OCI-LY3 (cell line): ENCODE measurements at regions not wholly inside any gene's neighbourhood (a gene's known extent, or its start where the extent isn't known, plus 50 kb on each side); places are given as distances from the start of the nearest gene placed in this dataset.

ENCODE experiments used
- H2AFZ ChIP-seq: fragments of 200-600, 300-600 bp; shearing (Covaris generic); 2 replicates; pipeline ENCODE4 v1.6.0; 2014; ENCODE audit warnings: antibody characterized with exemption, low read depth, low read length
- H3K27ac ChIP-seq: fragments of 200-600, 300-600 bp; sonication (generic); 2 replicates; pipeline ENCODE4 v1.5.1; 2014; ENCODE audit warnings: mild to moderate bottlenecking, low read length, moderate library complexity, mixed read lengths
- H3K27me3 ChIP-seq: fragments of 200-600, 300-600 bp; sonication (generic); 2 replicates; pipeline ENCODE4 v1.6.1; 2014; ENCODE audit warnings: low read depth, low read length, mixed read lengths
- H3K36me3 ChIP-seq: fragments of 200-600, 300-600 bp; sonication (generic); replicated peaks from 2 replicates; pipeline ENCODE3; 2014; ENCODE audit warnings: low read depth, low read length, mixed read lengths
- H3K4me1 ChIP-seq: fragments of 300-600, 200-600 bp; sonication (generic); 2 replicates; pipeline ENCODE4 v1.6.1; 2014; ENCODE audit warnings: low read length, mixed read lengths
- H3K4me2 ChIP-seq: fragments of 200-600, 300-600 bp; sonication (generic); 2 replicates; pipeline ENCODE4 v1.6.1; 2014; ENCODE audit warnings: low read length, mixed read lengths
- H3K4me3 ChIP-seq: fragments of 300-600, 200-600 bp; sonication (generic); 2 replicates; pipeline ENCODE4 v1.5.1; 2014; ENCODE audit warnings: antibody characterized with exemption, mild to moderate bottlenecking, low read length, moderate library complexity
- H3K79me2 ChIP-seq: fragments of 300-600, 200-600 bp; shearing (Covaris generic); 2 replicates; pipeline ENCODE4 v1.6.1; 2014; ENCODE audit warnings: mild to moderate bottlenecking, low read length, mixed read lengths
- H3K9ac ChIP-seq: fragments of 300-600, 200-600 bp; shearing (Covaris generic); 2 replicates; pipeline ENCODE4 v1.6.0; 2014; ENCODE audit warnings: mild to moderate bottlenecking, low read length, moderate library complexity
- H3K9me3 ChIP-seq: fragments of 200-600, 300-600 bp; shearing (Covaris generic); 2 replicates; pipeline ENCODE4 v1.6.1; 2014; ENCODE audit warnings: low read length, mixed read lengths; ENCODE audit not compliant: insufficient read depth
- H4K20me1 ChIP-seq: fragments of 200-600, 300-600 bp; sonication (generic); 2 replicates; pipeline ENCODE4 v1.6.1; 2016; ENCODE audit warnings: low read length, mixed read lengths; ENCODE audit not compliant: insufficient read depth
- EZH2phosphoT487 ChIP-seq: fragments of 200-600 bp; shearing (Covaris generic); IDR thresholded peaks from 2 replicates; pipeline ENCODE4 v1.6.1; 2018; ENCODE audit warnings: antibody characterized with exemption, mixed run types, low read depth
- TF ChIP-seq, protein P1 (sequence below): fragments of 200-600, 300-600 bp; sonication (generic); IDR thresholded peaks from 2 replicates; pipeline ENCODE4 v1.5.1; 2014; ENCODE audit warnings: antibody characterized with exemption, low read length, low read depth

- TF ChIP-seq, protein P1, sequence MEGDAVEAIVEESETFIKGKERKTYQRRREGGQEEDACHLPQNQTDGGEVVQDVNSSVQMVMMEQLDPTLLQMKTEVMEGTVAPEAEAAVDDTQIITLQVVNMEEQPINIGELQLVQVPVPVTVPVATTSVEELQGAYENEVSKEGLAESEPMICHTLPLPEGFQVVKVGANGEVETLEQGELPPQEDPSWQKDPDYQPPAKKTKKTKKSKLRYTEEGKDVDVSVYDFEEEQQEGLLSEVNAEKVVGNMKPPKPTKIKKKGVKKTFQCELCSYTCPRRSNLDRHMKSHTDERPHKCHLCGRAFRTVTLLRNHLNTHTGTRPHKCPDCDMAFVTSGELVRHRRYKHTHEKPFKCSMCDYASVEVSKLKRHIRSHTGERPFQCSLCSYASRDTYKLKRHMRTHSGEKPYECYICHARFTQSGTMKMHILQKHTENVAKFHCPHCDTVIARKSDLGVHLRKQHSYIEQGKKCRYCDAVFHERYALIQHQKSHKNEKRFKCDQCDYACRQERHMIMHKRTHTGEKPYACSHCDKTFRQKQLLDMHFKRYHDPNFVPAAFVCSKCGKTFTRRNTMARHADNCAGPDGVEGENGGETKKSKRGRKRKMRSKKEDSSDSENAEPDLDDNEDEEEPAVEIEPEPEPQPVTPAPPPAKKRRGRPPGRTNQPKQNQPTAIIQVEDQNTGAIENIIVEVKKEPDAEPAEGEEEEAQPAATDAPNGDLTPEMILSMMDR: no peak
- TF ChIP-seq EZH2phosphoT487: no peak
- Histone ChIP-seq H3K4me2 (no peak overlapping the region), H3K27me3 (peaks cover 10% of the 10 kb centered on the region), H3K4me3 (no peak overlapping the region), H3K36me3 (no peaks in the 10 kb centered on the region), H3K9ac (no peak overlapping the region), H3K79me2 (no peaks in the 10 kb centered on the region), H3K27ac (no peak overlapping the region), H4K20me1 (no peaks in the 10 kb centered on the region), H3K4me1 (no peaks in the 10 kb centered on the region), H2AFZ (no peak overlapping the region), H3K9me3 (no peaks in the 10 kb centered on the region)
These were observed 61.6 kb upstream of the LBX1 start for GRCh38 chr10:101290881-101291280.

DNA sequence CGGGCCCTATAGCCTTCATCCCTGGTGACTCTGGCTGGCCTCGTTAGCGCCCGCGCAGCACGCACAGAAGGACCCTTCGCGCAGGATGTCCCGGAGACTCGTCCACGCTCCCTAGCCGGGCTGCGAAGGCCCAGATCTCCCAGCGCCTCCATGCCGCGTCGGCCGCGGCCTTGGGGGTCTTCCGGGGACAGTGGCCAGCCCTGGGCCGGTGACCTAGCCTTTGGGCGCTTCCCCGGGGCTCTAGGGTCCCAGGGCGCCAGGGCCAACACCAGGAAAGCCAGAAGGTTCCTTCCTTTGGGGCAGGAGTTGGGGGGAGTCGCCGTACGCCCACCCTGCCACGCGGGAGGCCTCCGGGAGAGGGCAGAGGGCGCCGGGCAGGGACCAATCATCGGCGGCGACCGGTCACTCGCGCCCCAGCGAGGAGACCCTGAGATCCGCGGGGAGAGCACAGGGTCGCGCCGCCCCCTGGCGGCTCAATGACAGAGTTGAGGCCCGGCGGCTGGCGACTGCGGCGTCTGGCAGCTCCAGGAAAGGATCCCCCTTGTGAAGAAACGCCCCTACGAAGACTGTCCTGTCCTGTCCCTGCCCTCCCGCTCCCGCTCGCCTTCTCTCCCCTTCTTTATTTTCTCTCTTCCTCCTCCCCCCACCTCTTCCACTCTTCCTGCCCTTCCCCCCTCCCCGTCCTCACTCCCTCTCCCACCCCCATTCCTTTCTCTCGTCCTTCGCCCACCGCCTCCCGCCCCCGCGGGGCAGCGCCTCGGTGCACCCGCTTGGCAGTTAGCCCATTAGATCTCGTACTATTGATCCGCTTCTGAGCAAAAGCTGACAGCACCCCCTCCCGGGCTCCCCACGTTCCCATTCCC lies 62.3 kb upstream of the LBX1 start:
- Histone ChIP-seq H3K27ac (no peak overlapping the region), H3K9me3 (no peaks in the 10 kb centered on the region), H3K27me3 (peaks cover 10% of the 10 kb centered on the region), H3K4me3 (peak overlapping the region; percentile 82), H3K4me1 (no peaks in the 10 kb centered on the region), H3K4me2 (peak overlapping the region; percentile 97), H3K79me2 (no peaks in the 10 kb centered on the region), H3K9ac (no peak overlapping the region), H2AFZ (0 out of 2 replicates have a peak overlapping the region, but pooled peaks have one; percentile 60), H4K20me1 (no peaks in the 10 kb centered on the region), H3K36me3 (no peaks in the 10 kb centered on the region)
- TF ChIP-seq, protein P1: peak; percentile 44; the same call in 1 of the 2 replicates
- TF ChIP-seq EZH2phosphoT487: no peak

DNA sequence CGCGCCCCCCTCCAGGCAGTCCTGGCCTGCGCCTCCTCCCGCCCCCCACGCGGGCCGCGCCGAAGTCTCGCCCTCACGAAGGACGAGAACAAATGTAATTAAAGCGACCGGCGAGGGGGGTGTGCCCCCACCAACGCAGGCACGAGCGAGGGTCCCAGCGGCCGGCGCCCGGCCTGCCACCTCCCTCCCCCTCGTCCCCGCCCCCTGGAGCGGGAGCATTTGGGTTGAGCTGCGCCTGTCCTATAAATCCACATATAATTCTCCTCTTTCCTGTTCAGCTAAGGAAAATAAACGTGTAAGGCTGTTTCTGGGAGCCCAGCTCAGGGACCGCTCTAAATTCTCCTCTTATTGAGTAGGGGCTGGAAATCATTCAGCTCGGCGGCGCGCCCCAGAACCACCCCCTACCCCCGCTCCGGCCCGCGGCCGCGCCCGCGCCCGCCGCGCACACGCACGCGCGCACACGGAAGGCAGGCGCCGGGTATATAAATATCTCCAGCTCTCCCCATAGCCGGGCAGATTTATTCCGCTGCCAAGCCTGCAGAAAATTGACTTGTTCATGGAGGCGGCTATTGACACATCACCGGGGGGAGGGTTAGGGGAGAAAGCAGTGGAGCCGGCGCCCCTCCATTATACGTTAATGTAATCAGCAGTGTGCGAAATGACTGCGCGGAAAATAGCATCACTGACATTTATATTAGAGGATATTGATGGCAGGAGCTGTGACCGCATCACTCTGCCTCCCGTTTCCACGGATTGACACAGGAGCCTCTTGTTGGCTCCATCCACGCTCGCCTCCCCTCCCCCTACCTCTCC lies 61.6 kb upstream of the BTRC start:
- Histone ChIP-seq H2AFZ (peak overlapping the region; percentile 71; the same call in 1 of the 2 replicates), H4K20me1 (no peaks in the 10 kb centered on the region), H3K4me3 (peak overlapping the region; percentile 82), H3K36me3 (no peaks in the 10 kb centered on the region), H3K9ac (peak overlapping the region; percentile 30; the same call in 1 of the 2 replicates), H3K27ac (no peak overlapping the region), H3K4me2 (peak overlapping the region; percentile 97), H3K27me3 (peaks cover 10% of the 10 kb centered on the region), H3K9me3 (no peaks in the 10 kb centered on the region), H3K4me1 (no peaks in the 10 kb centered on the region), H3K79me2 (no peaks in the 10 kb centered on the region)
- no peak for TF ChIP-seq EZH2phosphoT487
- TF ChIP-seq, protein P1: no peak
